ENCODE measurements at regions not wholly inside any gene's neighbourhood (a gene's known extent, or its start where the extent isn't known, plus 50 kb on each side); places are given as distances from the start of the nearest gene placed in this dataset.
A peak's percentile ranks its signal among the peaks of the same experiment; 100 is the strongest.

DNA sequence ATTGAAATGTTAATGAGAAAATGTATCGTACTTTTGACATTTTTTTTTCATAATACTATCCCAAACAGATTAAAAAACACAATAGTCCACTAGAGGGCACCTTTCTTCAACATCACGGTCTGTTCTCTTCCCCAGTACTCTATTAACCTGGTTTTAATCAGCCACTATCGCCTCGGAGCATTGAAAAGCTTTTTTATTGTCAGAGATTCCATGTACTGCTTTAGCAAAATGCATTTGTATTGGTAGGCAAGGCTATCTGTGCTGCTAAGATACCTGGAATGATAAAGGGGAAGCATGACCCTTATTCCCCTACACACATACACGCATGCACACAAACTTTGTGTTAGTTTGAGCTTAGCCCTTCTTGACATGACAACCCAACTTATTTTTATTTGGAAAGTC lies 160.1 kb upstream of the IL12A start (continued):
- TF ChIP-seq HIC1 (tag by site-specific recombination; IDR thresholded peaks at IDR 0.05): no peak
- TF ChIP-seq KLF16 (tag by site-specific recombination; IDR thresholded peaks at IDR 0.05): no peak
- no peak for TF ChIP-seq SALL2 (tag by site-specific recombination; IDR thresholded peaks at IDR 0.05; ENCODE audit: borderline replicate concordance)
- no peak for TF ChIP-seq ZEB2 (tag by site-specific recombination; IDR thresholded peaks at IDR 0.05)
- TF ChIP-seq ZNF529 (tag by site-specific recombination; IDR thresholded peaks at IDR 0.05; ENCODE audit: insufficient replicate concordance): no peak
- TF ChIP-seq ZNF266 (tag by site-specific recombination; IDR thresholded peaks at IDR 0.05; ENCODE audit: low read depth): no peak
- TF ChIP-seq ZNF792 (tag by site-specific recombination; IDR thresholded peaks at IDR 0.05): no peak
- TF ChIP-seq ZNF518A (tag by site-specific recombination; conservative IDR thresholded peaks at IDR 0.05; ENCODE audit: low read depth): no peak
- no peak for TF ChIP-seq ZNF76 (tag by site-specific recombination; IDR thresholded peaks at IDR 0.05; ENCODE audit: borderline replicate concordance, low read depth)
- TF ChIP-seq ZBTB17 (tag by site-specific recombination; IDR thresholded peaks at IDR 0.05): peak; percentile 27; the same call in 1 of the 2 replicates
- no peak for TF ChIP-seq ZNF248 (tag by site-specific recombination; IDR thresholded peaks at IDR 0.05)
- no peak for TF ChIP-seq GLIS2 (tag by site-specific recombination; IDR thresholded peaks at IDR 0.05)
- no peak for TF ChIP-seq ZNF843 (tag by site-specific recombination; IDR thresholded peaks at IDR 0.05)
- no peak for TF ChIP-seq WT1 (tag by site-specific recombination; IDR thresholded peaks at IDR 0.05)
- TF ChIP-seq IKZF3 (tag by site-specific recombination; IDR thresholded peaks at IDR 0.05): no peak
- no peak for TF ChIP-seq ZBTB44 (tag by site-specific recombination; IDR thresholded peaks at IDR 0.05)
- TF ChIP-seq PRDM1 (tag by site-specific recombination; IDR thresholded peaks at IDR 0.05): peak; percentile 22; the same call in 1 of the 2 replicates
- TF ChIP-seq ZNF785 (tag by site-specific recombination; IDR thresholded peaks at IDR 0.05): no peak

DNA sequence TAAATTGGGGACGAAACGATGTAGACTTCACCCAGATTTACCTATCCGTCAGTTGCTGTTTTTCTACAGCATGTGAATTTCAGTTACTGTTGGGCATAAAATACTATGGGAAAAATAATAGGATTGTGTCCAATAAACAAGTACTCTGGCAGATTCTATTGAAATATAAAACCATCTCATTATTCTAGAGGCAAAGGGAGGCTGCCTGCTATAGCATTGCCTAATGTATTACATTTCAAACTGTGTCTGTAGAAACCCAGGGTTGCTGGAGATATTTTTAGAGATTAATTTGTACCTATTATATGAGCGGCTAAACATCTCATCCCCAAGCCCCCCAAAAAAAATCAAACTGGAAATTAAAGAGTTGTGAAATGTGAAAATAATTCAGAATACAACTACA lies 159.6 kb upstream of the IL12A start:
- H3K27ac ChIP-seq (ENCODE audit: extremely low read depth, low read depth, low read length): peak overlapping the region; percentile 55
- CTCF ChIA-PET: interaction anchor here (0.7 to 6.3 kb wide), 27 partner anchors 9 to 865 kb away, joined by 3 to 45 read pairs (median 5); no protein-coding TSS in a partner anchor
- H3K4me1 ChIP-seq (ENCODE audit: control insufficient read depth, insufficient read depth, low read length): peaks cover 23% of the 10 kb centered on the region
- H3K4me3 ChIP-seq (ENCODE audit: low read depth, low read length): no peak overlapping the region
- POLR2A ChIA-PET: interaction anchor here (0.5 to 1.1 kb wide), 2 partner anchors 15 to 64 kb away, joined by 4 to 5 read pairs; no protein-coding TSS in a partner anchor
- no peaks in the 10 kb centered on the region for H3K36me3 ChIP-seq (ENCODE audit: control insufficient read depth in 2 of 2, insufficient read depth in 1 of 2, low read length in 2 of 2)
- H3K9me3 ChIP-seq (ENCODE audit: control insufficient read depth, insufficient read depth, low read depth, low read length): no peaks in the 10 kb centered on the region
- TF ChIP-seq ZNF585B (tag by site-specific recombination; IDR thresholded peaks at IDR 0.05) (no peak), ZNF529 (tag by site-specific recombination; IDR thresholded peaks at IDR 0.05; ENCODE audit: insufficient replicate concordance) (no peak), ZNF366 (tag by site-specific recombination; conservative IDR thresholded peaks at IDR 0.05) (no peak), ZNF280D (tag by site-specific recombination; IDR thresholded peaks at IDR 0.05) (no peak), PRDM6 (tag by site-specific recombination; IDR thresholded peaks at IDR 0.05) (peak; percentile 70)

Data from HEK293 (cell line).